CD14-positive monocyte (primary cell): ENCODE measurements at regions not wholly inside any gene's neighbourhood (a gene's known extent, or its start where the extent isn't known, plus 50 kb on each side); places are given as distances from the start of the nearest gene placed in this dataset.

Source experiments
- DNase-seq, 3 donors: peaks; one replicate each; pipeline ENCODE4 v3.0.0-alpha.2; 2011 to 2022
- H2AFZ ChIP-seq: 2 replicates; pipeline ENCODE4 v1.6.0; 2012; ENCODE audit warnings: mild to moderate bottlenecking, low read depth, low read length, inconsistent platforms; ENCODE audit not compliant: insufficient read depth, poor library complexity, severe bottlenecking
- H3K27ac ChIP-seq, 2 donors: 1 replicate in 1 of 2; 2 replicates in 1 of 2; pipeline ENCODE4 v1.5.1; 2012 to 2013; ENCODE audit warnings: low read length in 2 of 2, control low read depth in 1 of 2, inconsistent platforms in 1 of 2, low read depth in 1 of 2, mild to moderate bottlenecking in 1 of 2
- H3K27me3 ChIP-seq, 2 donors: one replicate each; pipeline versions ENCODE4 v1.6.0 to v1.6.1; 2011 to 2013; ENCODE audit warnings: low read length in 2 of 2; ENCODE audit not compliant: control insufficient read depth in 2 of 2, insufficient read depth in 2 of 2
- H3K36me3 ChIP-seq, 2 donors: replicated peaks in 1 of 2; 1 replicate in 1 of 2; 2 replicates in 1 of 2; pipeline versions ENCODE4 v1.5.1 to v1.6.1; 2012 to 2013; ENCODE audit warnings: low read length in 2 of 2, control low read depth in 1 of 2, inconsistent platforms in 1 of 2, mild to moderate bottlenecking in 1 of 2; ENCODE audit not compliant: insufficient read depth in 2 of 2, control insufficient read depth in 1 of 2
- H3K4me1 ChIP-seq, 2 donors: 1 replicate in 1 of 2; 2 replicates in 1 of 2; pipeline versions ENCODE4 v1.5.1 to v1.6.1; 2012 to 2013; ENCODE audit warnings: low read length in 2 of 2, control low read depth in 1 of 2, inconsistent platforms in 1 of 2, mild to moderate bottlenecking in 1 of 2, moderate library complexity in 1 of 2; ENCODE audit not compliant: insufficient read depth in 2 of 2, control insufficient read depth in 1 of 2
- H3K4me2 ChIP-seq: replicated peaks from 2 replicates; pipeline ENCODE3; 2012; ENCODE audit warnings: low read length, moderate library complexity, mild to moderate bottlenecking; ENCODE audit not compliant: poor library complexity, severe bottlenecking; ENCODE audit errors: extremely low read depth
- H3K4me3 ChIP-seq, 3 experiments: fragments of 200-600 bp in 1 of 3; sonication (generic) in 1 of 3; replicated peaks in 1 of 3; 1 replicate in 2 of 3; 2 replicates in 1 of 3; pipeline ENCODE4 v1.5.1; 2011 to 2013; ENCODE audit warnings: low read length in 3 of 3, mild to moderate bottlenecking in 3 of 3, control low read depth in 2 of 3, low read depth in 2 of 3, inconsistent platforms in 1 of 3, moderate library complexity in 1 of 3
- H3K79me2 ChIP-seq: 2 replicates; pipeline ENCODE4 v1.6.0; 2012; ENCODE audit warnings: mild to moderate bottlenecking, control low read depth, inconsistent platforms, low read length, moderate library complexity; ENCODE audit not compliant: insufficient read depth
- H3K9ac ChIP-seq: 2 replicates; pipeline ENCODE4 v1.6.0; 2017; ENCODE audit warnings: low read length, mild to moderate bottlenecking; ENCODE audit not compliant: insufficient read depth, poor library complexity, severe bottlenecking
- H3K9me3 ChIP-seq, 2 donors: replicated peaks in 1 of 2; 1 replicate in 1 of 2; 2 replicates in 1 of 2; pipeline versions ENCODE4 v1.5.1 to v1.6.1; 2012 to 2013; ENCODE audit warnings: low read length in 2 of 2, control low read depth in 1 of 2; ENCODE audit not compliant: control insufficient read depth in 1 of 2, insufficient read depth in 1 of 2
- H4K20me1 ChIP-seq: 2 replicates; pipeline ENCODE4 v1.6.0; 2012; ENCODE audit warnings: mild to moderate bottlenecking, low read length, control low read depth, moderate library complexity; ENCODE audit not compliant: insufficient read depth
- H3K27ac Mint-ChIP-seq, 7 donors: one replicate each; pipeline ENCODE4 v1.8.0; 2020; ENCODE audit warnings: mild to moderate bottlenecking in 7 of 7, mixed read lengths in 7 of 7, moderate library complexity in 6 of 7, inconsistent platforms in 2 of 7
- H3K27me3 Mint-ChIP-seq, 3 donors: one replicate each; pipeline ENCODE4 v1.8.0; 2021 to 2022; ENCODE audit warnings: low read depth in 3 of 3, mild to moderate bottlenecking in 3 of 3, mixed read lengths in 3 of 3, moderate library complexity in 3 of 3, inconsistent platforms in 1 of 3
- H3K36me3 Mint-ChIP-seq, 2 donors: one replicate each; pipeline ENCODE4 v1.8.0; 2020; ENCODE audit warnings: mixed read lengths in 2 of 2, inconsistent platforms in 1 of 2, mild to moderate bottlenecking in 1 of 2
- H3K4me1 Mint-ChIP-seq: one replicate; pipeline ENCODE4 v1.8.0; 2020; ENCODE audit warnings: mild to moderate bottlenecking, mixed read lengths
- H3K4me3 Mint-ChIP-seq, 2 donors: one replicate each; pipeline ENCODE4 v1.8.0; 2020; ENCODE audit warnings: mild to moderate bottlenecking in 2 of 2, mixed read lengths in 2 of 2, moderate library complexity in 1 of 2
- H3K9me3 Mint-ChIP-seq, 7 donors: one replicate each; pipeline ENCODE4 v1.8.0; 2020 to 2022; ENCODE audit warnings: mixed read lengths in 7 of 7, mild to moderate bottlenecking in 6 of 7, moderate library complexity in 6 of 7, inconsistent platforms in 2 of 7
- WGBS: methylation state at CpG from one replicate; pipeline ENCODE4 v1.1.5; 2013; ENCODE audit warnings: missing lambda C conversion rate; ENCODE audit not compliant: insufficient coverage; 5-methylcytosine and 5-hydroxymethylcytosine counted together
- intact Hi-C, 2 donors: fragments of 100-400 bp; cut with micrococcal nuclease; formaldehyde crosslinking; loops; one replicate each; pipeline versions ENCODE4 v1.15.0 to v1.15.1; 2023
- TF ChIP-seq, protein P1 (sequence below): fragments of 200-600 bp; IDR thresholded peaks from one replicate; pipeline ENCODE4 v1.8.0; 2022; ENCODE audit warnings: antibody characterized with exemption, mild to moderate bottlenecking

- H3K4me1 ChIP-seq, result no peaks in the 10 kb centered on the region
- Mint-ChIP-seq H3K27ac (no peak overlapping the region), H3K27me3 (peaks cover 0 to 3% (median 0%) of the 10 kb centered on the region in 3 donors), H3K4me1 (no peaks in the 10 kb centered on the region), H3K9me3 (peaks cover 0 to 3% (median 0%) of the 10 kb centered on the region in 7 donors), H3K36me3 (no peaks in the 10 kb centered on the region), H3K4me3 (no peak overlapping the region)
- H3K79me2 ChIP-seq, result no peaks in the 10 kb centered on the region
- DNase-seq, result no peak
- H3K4me2 ChIP-seq, result no peak overlapping the region
- H2AFZ ChIP-seq, result no peak overlapping the region
- H4K20me1 ChIP-seq, result no peaks in the 10 kb centered on the region
- H3K36me3 ChIP-seq, result no peaks in the 10 kb centered on the region
- no peaks in the 10 kb centered on the region for H3K9me3 ChIP-seq
- intact Hi-C loops, result no loop called here
- no peaks in the 10 kb centered on the region for H3K27me3 ChIP-seq
- WGBS, result 83% methylated on average over 1 of the region's 2 CpGs
- H3K27ac ChIP-seq, result no peak overlapping the region
- H3K9ac ChIP-seq, result no peak overlapping the region
- TF ChIP-seq, protein P1, sequence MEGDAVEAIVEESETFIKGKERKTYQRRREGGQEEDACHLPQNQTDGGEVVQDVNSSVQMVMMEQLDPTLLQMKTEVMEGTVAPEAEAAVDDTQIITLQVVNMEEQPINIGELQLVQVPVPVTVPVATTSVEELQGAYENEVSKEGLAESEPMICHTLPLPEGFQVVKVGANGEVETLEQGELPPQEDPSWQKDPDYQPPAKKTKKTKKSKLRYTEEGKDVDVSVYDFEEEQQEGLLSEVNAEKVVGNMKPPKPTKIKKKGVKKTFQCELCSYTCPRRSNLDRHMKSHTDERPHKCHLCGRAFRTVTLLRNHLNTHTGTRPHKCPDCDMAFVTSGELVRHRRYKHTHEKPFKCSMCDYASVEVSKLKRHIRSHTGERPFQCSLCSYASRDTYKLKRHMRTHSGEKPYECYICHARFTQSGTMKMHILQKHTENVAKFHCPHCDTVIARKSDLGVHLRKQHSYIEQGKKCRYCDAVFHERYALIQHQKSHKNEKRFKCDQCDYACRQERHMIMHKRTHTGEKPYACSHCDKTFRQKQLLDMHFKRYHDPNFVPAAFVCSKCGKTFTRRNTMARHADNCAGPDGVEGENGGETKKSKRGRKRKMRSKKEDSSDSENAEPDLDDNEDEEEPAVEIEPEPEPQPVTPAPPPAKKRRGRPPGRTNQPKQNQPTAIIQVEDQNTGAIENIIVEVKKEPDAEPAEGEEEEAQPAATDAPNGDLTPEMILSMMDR, result no peak
- no peak overlapping the region for H3K4me3 ChIP-seq
Observed at GRCh38 chr3:117799387-117799735, 1089.8 kb downstream of the TUSC7 start.

- Histone ChIP-seq H3K9me3 (no peaks in the 10 kb centered on the region), H3K9ac (no peak overlapping the region), H3K4me3 (no peak overlapping the region), H3K36me3 (no peaks in the 10 kb centered on the region), H3K27me3 (no peaks in the 10 kb centered on the region), H3K79me2 (no peaks in the 10 kb centered on the region), H3K27ac (no peak overlapping the region), H4K20me1 (no peaks in the 10 kb centered on the region), H3K4me1 (no peaks in the 10 kb centered on the region), H3K4me2 (no peak overlapping the region), H2AFZ (no peak overlapping the region)
- TF ChIP-seq, protein P1, result no peak
- Mint-ChIP-seq H3K27ac (no peak overlapping the region), H3K9me3 (peaks cover 0 to 6% (median 0%) of the 10 kb centered on the region in 7 donors), H3K36me3 (no peaks in the 10 kb centered on the region), H3K27me3 (peaks cover 0 to 3% (median 0%) of the 10 kb centered on the region in 3 donors), H3K4me3 (no peak overlapping the region), H3K4me1 (no peaks in the 10 kb centered on the region)
- intact Hi-C loops, result no loop called here
- WGBS, result no CpG with 5 or more reads among the region's 2 CpGs
- DNase-seq, result no peak
Observed at GRCh38 chr3:117801912-117802239, 1092.3 kb downstream of the TUSC7 start.
